IPS-20b (cell line): ENCODE measurements at regions not wholly inside any gene's neighbourhood (a gene's known extent, or its start where the extent isn't known, plus 50 kb on each side); places are given as distances from the start of the nearest gene placed in this dataset.

Experiments
- H3K27ac ChIP-seq: one replicate; pipeline ENCODE4 v1.5.1; 2013; ENCODE audit warnings: low read length
- H3K27me3 ChIP-seq: 2 replicates; pipeline ENCODE4 v1.6.1; 2013; ENCODE audit warnings: mild to moderate bottlenecking, low read length, inconsistent platforms; ENCODE audit not compliant: insufficient read depth
- H3K36me3 ChIP-seq: 2 replicates; pipeline ENCODE4 v1.6.1; 2013; ENCODE audit warnings: low read depth, mild to moderate bottlenecking, inconsistent platforms, low read length, moderate library complexity; ENCODE audit not compliant: insufficient read depth
- H3K4me1 ChIP-seq: 2 replicates; pipeline ENCODE4 v1.6.1; 2013; ENCODE audit warnings: mild to moderate bottlenecking, control low read depth, inconsistent platforms, low read length, moderate library complexity; ENCODE audit not compliant: insufficient read depth
- H3K4me3 ChIP-seq: 2 replicates; pipeline ENCODE4 v1.5.1; 2013; ENCODE audit warnings: mild to moderate bottlenecking, low read length, inconsistent platforms
- H3K9ac ChIP-seq: 2 replicates; pipeline ENCODE4 v1.6.1; 2013; ENCODE audit warnings: low read depth, mild to moderate bottlenecking, inconsistent platforms, low read length, moderate library complexity
- H3K9me3 ChIP-seq: 2 replicates; pipeline ENCODE4 v1.6.1; 2013; ENCODE audit warnings: mild to moderate bottlenecking, low read depth, low read length, inconsistent platforms; ENCODE audit not compliant: insufficient read depth

GRCh38 chr18:29164020-29164706 lies 987.2 kb upstream of the CDH2 start:
- H3K27ac ChIP-seq, result no peak overlapping the region
- no peak overlapping the region for H3K4me3 ChIP-seq
- no peaks in the 10 kb centered on the region for H3K9me3 ChIP-seq
- no peak overlapping the region for H3K9ac ChIP-seq
- no peaks in the 10 kb centered on the region for H3K27me3 ChIP-seq
- H3K36me3 ChIP-seq, result no peaks in the 10 kb centered on the region
- peaks cover 11% of the 10 kb centered on the region for H3K4me1 ChIP-seq

- Histone ChIP-seq H3K27me3 (no peaks in the 10 kb centered on the region), H3K9ac (no peak overlapping the region), H3K4me1 (peaks cover 11% of the 10 kb centered on the region), H3K36me3 (no peaks in the 10 kb centered on the region), H3K4me3 (no peak overlapping the region), H3K9me3 (no peaks in the 10 kb centered on the region), H3K27ac (no peak overlapping the region)
These were observed 986.7 kb upstream of the CDH2 start for GRCh38 chr18:29163596-29163995.

GRCh38 chr18:29161429-29161828 lies 984.5 kb upstream of the CDH2 start:
- no peak overlapping the region for H3K27ac ChIP-seq
- H3K4me1 ChIP-seq, result peaks cover 11% of the 10 kb centered on the region

DNA sequence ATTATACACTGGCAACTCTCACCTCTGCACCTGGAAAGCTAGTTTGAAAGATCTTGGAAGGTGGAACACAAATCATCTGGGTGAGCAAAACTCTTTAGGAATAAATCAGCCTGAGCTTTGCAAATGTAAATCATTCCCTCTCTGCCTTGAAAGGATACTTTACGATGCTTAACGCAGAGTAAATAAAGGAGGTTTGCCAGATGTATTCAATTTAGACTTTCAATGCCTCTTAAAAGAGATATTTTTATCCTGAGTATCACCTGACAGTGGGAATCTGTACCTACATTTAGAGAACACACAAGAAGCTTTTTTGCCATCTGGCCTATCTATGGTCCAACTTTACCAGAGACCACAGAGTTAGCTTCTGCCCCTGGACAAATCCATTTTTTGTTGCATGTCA lies 983.2 kb upstream of the CDH2 start:
- H3K4me3 ChIP-seq, result no peak overlapping the region
- peaks cover 11% of the 10 kb centered on the region for H3K4me1 ChIP-seq
- no peak overlapping the region for H3K9ac ChIP-seq
- no peaks in the 10 kb centered on the region for H3K9me3 ChIP-seq
- no peaks in the 10 kb centered on the region for H3K36me3 ChIP-seq
- no peaks in the 10 kb centered on the region for H3K27me3 ChIP-seq
- H3K27ac ChIP-seq, result no peak overlapping the region

More at GRCh38 chr18:29161429-29161828, 984.5 kb upstream of the CDH2 start:
- Histone ChIP-seq H3K9me3 (no peaks in the 10 kb centered on the region), H3K27me3 (no peaks in the 10 kb centered on the region), H3K36me3 (no peaks in the 10 kb centered on the region), H3K9ac (no peak overlapping the region), H3K4me3 (no peak overlapping the region)

- Histone ChIP-seq H3K36me3 (no peaks in the 10 kb centered on the region), H3K4me3 (no peak overlapping the region), H3K9ac (no peak overlapping the region), H3K27ac (no peak overlapping the region), H3K4me1 (peaks cover 11% of the 10 kb centered on the region), H3K27me3 (no peaks in the 10 kb centered on the region), H3K9me3 (no peaks in the 10 kb centered on the region)
These were observed 981.0 kb upstream of the CDH2 start for GRCh38 chr18:29157905-29158304.

DNA sequence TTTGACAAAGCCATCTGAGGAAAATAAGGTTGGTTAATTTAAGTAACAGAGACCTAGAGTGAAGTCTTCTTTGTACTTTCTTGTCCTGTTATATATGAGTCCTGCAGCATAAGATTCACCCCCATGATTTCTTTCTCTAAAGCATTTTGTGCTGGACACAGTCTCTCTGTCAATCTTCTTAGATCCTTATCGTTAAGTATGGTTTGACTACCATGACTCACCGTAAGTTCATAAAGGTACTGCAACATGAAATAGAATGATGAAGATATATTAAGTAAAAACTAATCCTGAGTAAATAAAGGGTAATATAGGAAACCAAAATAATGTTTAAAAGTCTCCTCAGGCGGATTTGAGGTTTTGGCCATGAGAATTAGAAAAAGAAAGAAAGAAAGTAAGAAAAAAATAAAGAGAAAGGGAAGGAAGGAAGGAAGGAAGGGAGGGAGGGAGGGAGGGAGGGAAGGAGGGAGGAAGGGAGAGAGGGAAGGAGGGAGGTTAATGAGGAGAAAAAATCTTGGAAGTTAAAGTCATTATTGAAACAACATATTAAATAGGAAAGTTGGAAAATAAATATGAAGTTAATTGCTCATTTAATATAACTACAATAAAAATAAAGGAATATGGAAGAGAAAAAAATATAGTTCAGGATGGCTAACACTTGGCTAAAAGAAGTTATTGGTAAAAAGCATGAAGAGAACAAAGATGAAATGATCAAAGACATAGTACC lies 980.3 kb upstream of the CDH2 start:
- H3K9ac ChIP-seq, result no peak overlapping the region
- H3K9me3 ChIP-seq, result no peaks in the 10 kb centered on the region
- no peak overlapping the region for H3K4me3 ChIP-seq
- peaks cover 11% of the 10 kb centered on the region for H3K4me1 ChIP-seq
- H3K36me3 ChIP-seq, result no peaks in the 10 kb centered on the region
- no peaks in the 10 kb centered on the region for H3K27me3 ChIP-seq
- no peak overlapping the region for H3K27ac ChIP-seq

GRCh38 chr18:29156531-29156930 lies 979.6 kb upstream of the CDH2 start:
- no peak overlapping the region for H3K9ac ChIP-seq
- H3K9me3 ChIP-seq, result no peaks in the 10 kb centered on the region
- no peaks in the 10 kb centered on the region for H3K36me3 ChIP-seq
- H3K27me3 ChIP-seq, result no peaks in the 10 kb centered on the region
- H3K4me1 ChIP-seq, result peaks cover 11% of the 10 kb centered on the region
- H3K4me3 ChIP-seq, result no peak overlapping the region
- no peak overlapping the region for H3K27ac ChIP-seq

GRCh38 chr18:29154758-29155725 lies 978.1 kb upstream of the CDH2 start:
- Histone ChIP-seq H3K4me3 (no peak overlapping the region), H3K36me3 (no peaks in the 10 kb centered on the region), H3K4me1 (peaks cover 6% of the 10 kb centered on the region), H3K27ac (no peak overlapping the region), H3K9me3 (no peaks in the 10 kb centered on the region), H3K9ac (no peak overlapping the region), H3K27me3 (no peaks in the 10 kb centered on the region)

- Histone ChIP-seq H3K27ac (no peak overlapping the region), H3K9me3 (no peaks in the 10 kb centered on the region), H3K4me1 (peaks cover under 1% of the 10 kb centered on the region), H3K36me3 (no peaks in the 10 kb centered on the region), H3K4me3 (no peak overlapping the region), H3K27me3 (no peaks in the 10 kb centered on the region), H3K9ac (no peak overlapping the region)
These were observed 977.3 kb upstream of the CDH2 start for GRCh38 chr18:29154196-29154757.

DNA sequence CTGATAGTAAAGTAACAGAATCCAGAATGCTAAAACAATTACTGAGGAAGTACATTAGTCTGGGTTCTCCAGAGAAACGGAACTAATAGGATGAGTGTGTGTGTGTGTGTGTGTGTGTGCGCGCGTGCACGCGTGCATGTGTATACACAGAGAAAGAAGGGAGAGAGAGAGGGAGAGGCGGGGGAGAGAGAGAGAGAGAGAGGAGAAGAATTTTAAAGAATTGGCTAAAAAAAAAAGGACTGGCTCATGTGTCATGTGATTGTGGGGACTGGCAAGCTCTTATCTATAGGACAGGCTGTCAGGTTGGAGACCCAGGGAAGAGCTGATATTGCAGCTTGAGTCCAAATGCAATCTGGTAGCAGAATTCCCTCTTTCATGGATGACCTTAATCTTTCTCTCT lies 976.2 kb upstream of the CDH2 start:
- Histone ChIP-seq H3K4me1 (peaks cover 1% of the 10 kb centered on the region), H3K9me3 (no peaks in the 10 kb centered on the region), H3K4me3 (no peak overlapping the region), H3K27me3 (no peaks in the 10 kb centered on the region), H3K36me3 (no peaks in the 10 kb centered on the region), H3K27ac (no peak overlapping the region), H3K9ac (no peak overlapping the region)

- H3K9me3 ChIP-seq, result no peaks in the 10 kb centered on the region
- no peaks in the 10 kb centered on the region for H3K27me3 ChIP-seq
- no peak overlapping the region for H3K9ac ChIP-seq
- no peaks in the 10 kb centered on the region for H3K36me3 ChIP-seq
- peaks cover 2% of the 10 kb centered on the region; the same call in 1 of the 2 replicates for H3K4me1 ChIP-seq
- H3K27ac ChIP-seq, result no peak overlapping the region
- H3K4me3 ChIP-seq, result no peak overlapping the region
These were observed 971.0 kb upstream of the CDH2 start for GRCh38 chr18:29147944-29148343.
